ENCODE measurements at regions not wholly inside any gene's neighbourhood (a gene's known extent, or its start where the extent isn't known, plus 50 kb on each side); places are given as distances from the start of the nearest gene placed in this dataset.

- no peak overlapping the region for H3K4me3 ChIP-seq (ENCODE audit: low read depth, low read length)
- DNase-seq (ENCODE audit: low read depth) = peak; percentile 50
- TF ChIP-seq CTCF (conservative IDR thresholded peaks at IDR 0.05; ENCODE audit: low read depth, low read length) = no peak
Measured at GRCh38 chr2:152227969-152228592, 52.5 kb upstream of the STAM2 start.

- no peak overlapping the region for H3K4me3 ChIP-seq (ENCODE audit: low read depth, low read length)
- no peak for TF ChIP-seq CTCF (conservative IDR thresholded peaks at IDR 0.05; ENCODE audit: low read depth, low read length)
- DNase-seq (ENCODE audit: low read depth) = no peak
Measured at GRCh38 chr2:152231446-152231845, 55.9 kb upstream of the STAM2 start.

- H3K4me3 ChIP-seq (ENCODE audit: low read depth, low read length) = no peak overlapping the region
- TF ChIP-seq CTCF (conservative IDR thresholded peaks at IDR 0.05; ENCODE audit: low read depth, low read length) = no peak
- DNase-seq (ENCODE audit: low read depth) = no peak
Measured at GRCh38 chr2:152234277-152234676, 58.7 kb upstream of the STAM2 start.

- TF ChIP-seq CTCF (conservative IDR thresholded peaks at IDR 0.05; ENCODE audit: low read depth, low read length) = no peak
- no peak overlapping the region for H3K4me3 ChIP-seq (ENCODE audit: low read depth, low read length)
- no peak for DNase-seq (ENCODE audit: low read depth)
Measured at GRCh38 chr2:152236191-152236925, 60.8 kb upstream of the STAM2 start.

- no peak overlapping the region for H3K4me3 ChIP-seq (ENCODE audit: low read depth, low read length)
- no peak for DNase-seq (ENCODE audit: low read depth)
- TF ChIP-seq CTCF (conservative IDR thresholded peaks at IDR 0.05; ENCODE audit: low read depth, low read length) = no peak
Measured at GRCh38 chr2:152238016-152238415, 62.5 kb upstream of the STAM2 start.

- DNase-seq (ENCODE audit: low read depth) = peak; percentile 81
- H3K4me3 ChIP-seq (ENCODE audit: low read depth, low read length) = no peak overlapping the region
- no peak for TF ChIP-seq CTCF (conservative IDR thresholded peaks at IDR 0.05; ENCODE audit: low read depth, low read length)
Measured at GRCh38 chr2:152240559-152241231, 65.1 kb upstream of the STAM2 start.

All from choroid plexus epithelial cell (primary cell).